SU-DHL-6 (cell line): ENCODE measurements at regions not wholly inside any gene's neighbourhood (a gene's known extent, or its start where the extent isn't known, plus 50 kb on each side); places are given as distances from the start of the nearest gene placed in this dataset.

Source experiments
- H2AFZ ChIP-seq: fragments of 200-600 bp; sonication (generic); 2 replicates; pipeline ENCODE4 v1.6.1; 2014; ENCODE audit warnings: low read depth, mild to moderate bottlenecking, moderate library complexity, mixed read lengths, antibody characterized with exemption, low read length; ENCODE audit not compliant: severe bottlenecking
- H3F3A ChIP-seq: fragments of 200-600 bp; shearing (Covaris generic); 2 replicates; pipeline ENCODE4 v1.6.0; 2016; ENCODE audit warnings: antibody characterized with exemption, mild to moderate bottlenecking; ENCODE audit not compliant: insufficient read depth
- H3K27ac ChIP-seq: fragments of 200-600 bp; sonication (generic); 2 replicates; pipeline ENCODE4 v1.5.1; 2016; ENCODE audit warnings: low read depth, mild to moderate bottlenecking, low read length, moderate library complexity, mixed read lengths
- H3K27me3 ChIP-seq: fragments of 200-600 bp; sonication (generic), shearing (Covaris generic); 2 replicates; pipeline ENCODE4 v1.6.0; 2014; ENCODE audit warnings: mild to moderate bottlenecking, low read length
- H3K36me3 ChIP-seq: fragments of 200-600 bp; sonication (generic); 2 replicates; pipeline ENCODE4 v1.6.1; 2014; ENCODE audit warnings: mild to moderate bottlenecking, low read length, mixed read lengths
- H3K4me2 ChIP-seq: fragments of 300-600, 200-600 bp; shearing (Covaris generic), sonication (generic); 2 replicates; pipeline ENCODE4 v1.6.0; 2014; ENCODE audit warnings: low read length, low read depth, mild to moderate bottlenecking; ENCODE audit not compliant: poor library complexity, severe bottlenecking
- H3K4me3 ChIP-seq: fragments of 200-600 bp; sonication (generic); 2 replicates; pipeline ENCODE4 v1.5.1; 2014; ENCODE audit warnings: antibody characterized with exemption, low read length, mild to moderate bottlenecking, mixed read lengths; ENCODE audit not compliant: insufficient read depth, poor library complexity, severe bottlenecking
- H3K79me2 ChIP-seq: fragments of 200-600 bp; sonication (generic); 2 replicates; pipeline ENCODE4 v1.6.1; 2014; ENCODE audit warnings: mild to moderate bottlenecking, low read length, moderate library complexity; ENCODE audit not compliant: insufficient read depth
- H3K9ac ChIP-seq: fragments of 200-600 bp; sonication (generic); 2 replicates; pipeline ENCODE4 v1.7.0; 2014; ENCODE audit warnings: mild to moderate bottlenecking, low read length
- H3K9me2 ChIP-seq: fragments of 200-600 bp; sonication (generic); replicated peaks from 2 replicates; pipeline ENCODE4 v1.6.1; 2014; ENCODE audit warnings: low read length; ENCODE audit not compliant: insufficient read depth
- H3K9me3 ChIP-seq: fragments of 200-600 bp; sonication (generic); 2 replicates; pipeline ENCODE4 v1.6.1; 2014; ENCODE audit warnings: low read length, mixed read lengths; ENCODE audit not compliant: insufficient read depth
- H4K20me1 ChIP-seq: fragments of 200-600 bp; sonication (generic); 2 replicates; pipeline ENCODE4 v1.6.1; 2014; ENCODE audit warnings: low read depth, mild to moderate bottlenecking, antibody characterized with exemption, low read length, moderate library complexity, mixed read lengths
- EZH2phosphoT487 ChIP-seq: fragments of 200-600 bp; sonication (generic), shearing (Covaris generic); conservative IDR thresholded peaks from 2 replicates; pipeline ENCODE4 v1.6.1; 2018; ENCODE audit warnings: mild to moderate bottlenecking, antibody characterized with exemption, low read length, moderate library complexity, mixed read lengths
- TF ChIP-seq, protein P1 (sequence below): fragments of 200-600 bp; sonication (generic); IDR thresholded peaks from one replicate; pipeline ENCODE4 v1.5.1; 2017; ENCODE audit warnings: antibody characterized with exemption, mild to moderate bottlenecking, low read length, moderate library complexity; ENCODE audit not compliant: insufficient read depth, poor library complexity, severe bottlenecking

DNA sequence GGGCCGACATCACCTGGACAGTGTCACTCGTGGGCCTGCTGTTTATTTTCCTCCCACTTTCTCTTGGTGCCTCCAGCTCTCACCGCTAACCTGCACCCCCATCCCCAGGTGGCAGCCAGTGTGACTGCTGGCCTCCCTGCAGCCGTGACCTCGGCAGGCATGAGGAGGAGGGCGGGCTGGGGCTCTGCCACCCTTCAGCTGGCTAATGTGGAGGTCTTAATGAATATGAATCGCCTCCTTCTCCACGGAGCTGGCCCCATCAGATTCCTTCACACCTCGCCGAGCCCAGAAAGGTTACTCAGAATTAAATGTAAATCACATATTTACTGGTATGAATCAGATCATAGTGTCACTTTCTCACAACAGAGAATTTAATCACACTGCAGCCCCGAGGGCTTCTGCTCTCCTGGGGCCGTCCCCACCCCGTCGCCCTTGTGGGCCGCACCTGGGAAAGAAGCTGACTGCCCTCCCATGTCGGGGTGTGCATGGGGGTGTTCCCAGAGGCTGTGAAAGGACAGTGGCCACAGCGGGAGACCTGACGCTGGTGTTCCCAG is 171.1 kb upstream of the TLE3 start:
- H3K36me3 ChIP-seq = no peaks in the 10 kb centered on the region
- no peaks in the 10 kb centered on the region for H3K9me3 ChIP-seq
- no peaks in the 10 kb centered on the region for H4K20me1 ChIP-seq
- no peaks in the 10 kb centered on the region for H3K9me2 ChIP-seq
- no peak overlapping the region for H2AFZ ChIP-seq
- H3K4me2 ChIP-seq = peak overlapping the region; percentile 18
- no peaks in the 10 kb centered on the region for H3F3A ChIP-seq
- no peaks in the 10 kb centered on the region for H3K27me3 ChIP-seq
- TF ChIP-seq EZH2phosphoT487 = no peak
- TF ChIP-seq, protein P1, sequence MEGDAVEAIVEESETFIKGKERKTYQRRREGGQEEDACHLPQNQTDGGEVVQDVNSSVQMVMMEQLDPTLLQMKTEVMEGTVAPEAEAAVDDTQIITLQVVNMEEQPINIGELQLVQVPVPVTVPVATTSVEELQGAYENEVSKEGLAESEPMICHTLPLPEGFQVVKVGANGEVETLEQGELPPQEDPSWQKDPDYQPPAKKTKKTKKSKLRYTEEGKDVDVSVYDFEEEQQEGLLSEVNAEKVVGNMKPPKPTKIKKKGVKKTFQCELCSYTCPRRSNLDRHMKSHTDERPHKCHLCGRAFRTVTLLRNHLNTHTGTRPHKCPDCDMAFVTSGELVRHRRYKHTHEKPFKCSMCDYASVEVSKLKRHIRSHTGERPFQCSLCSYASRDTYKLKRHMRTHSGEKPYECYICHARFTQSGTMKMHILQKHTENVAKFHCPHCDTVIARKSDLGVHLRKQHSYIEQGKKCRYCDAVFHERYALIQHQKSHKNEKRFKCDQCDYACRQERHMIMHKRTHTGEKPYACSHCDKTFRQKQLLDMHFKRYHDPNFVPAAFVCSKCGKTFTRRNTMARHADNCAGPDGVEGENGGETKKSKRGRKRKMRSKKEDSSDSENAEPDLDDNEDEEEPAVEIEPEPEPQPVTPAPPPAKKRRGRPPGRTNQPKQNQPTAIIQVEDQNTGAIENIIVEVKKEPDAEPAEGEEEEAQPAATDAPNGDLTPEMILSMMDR = no peak
- no peak overlapping the region for H3K4me3 ChIP-seq
- no peaks in the 10 kb centered on the region for H3K79me2 ChIP-seq
- peak overlapping the region; percentile 12; the same call in 1 of the 2 replicates for H3K27ac ChIP-seq
- no peak overlapping the region for H3K9ac ChIP-seq

DNA sequence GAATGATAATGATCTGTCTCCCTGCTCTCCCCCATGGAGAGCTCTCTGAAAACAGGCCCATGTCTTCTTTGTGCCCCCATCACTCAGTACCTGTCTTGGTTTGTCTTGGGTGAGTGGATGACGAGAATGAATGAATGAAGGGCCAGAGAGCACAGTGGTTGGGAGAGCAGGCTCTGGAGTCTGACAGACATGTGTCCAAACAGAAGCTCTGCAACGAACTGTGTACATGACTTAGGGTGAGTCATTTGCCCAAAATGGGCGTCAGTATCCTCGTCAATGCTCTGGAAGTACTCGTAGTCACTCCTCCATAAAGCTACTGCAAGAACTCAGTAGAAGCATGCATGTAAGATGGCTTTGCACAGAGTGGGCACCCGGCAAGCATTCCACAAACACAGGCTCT is 170.2 kb upstream of the TLE3 start:
- H3K4me3 ChIP-seq = no peak overlapping the region
- H3K9ac ChIP-seq = no peak overlapping the region
- no peaks in the 10 kb centered on the region for H3K79me2 ChIP-seq
- H2AFZ ChIP-seq = no peak overlapping the region
- H3K36me3 ChIP-seq = no peaks in the 10 kb centered on the region
- no peaks in the 10 kb centered on the region for H3K9me3 ChIP-seq
- H3F3A ChIP-seq = no peaks in the 10 kb centered on the region
- H4K20me1 ChIP-seq = no peaks in the 10 kb centered on the region
- H3K27ac ChIP-seq = no peak overlapping the region
- no peaks in the 10 kb centered on the region for H3K9me2 ChIP-seq
- no peaks in the 10 kb centered on the region for H3K27me3 ChIP-seq
- H3K4me2 ChIP-seq = no peak overlapping the region
- TF ChIP-seq EZH2phosphoT487 = no peak
- TF ChIP-seq, protein P1 = no peak

DNA sequence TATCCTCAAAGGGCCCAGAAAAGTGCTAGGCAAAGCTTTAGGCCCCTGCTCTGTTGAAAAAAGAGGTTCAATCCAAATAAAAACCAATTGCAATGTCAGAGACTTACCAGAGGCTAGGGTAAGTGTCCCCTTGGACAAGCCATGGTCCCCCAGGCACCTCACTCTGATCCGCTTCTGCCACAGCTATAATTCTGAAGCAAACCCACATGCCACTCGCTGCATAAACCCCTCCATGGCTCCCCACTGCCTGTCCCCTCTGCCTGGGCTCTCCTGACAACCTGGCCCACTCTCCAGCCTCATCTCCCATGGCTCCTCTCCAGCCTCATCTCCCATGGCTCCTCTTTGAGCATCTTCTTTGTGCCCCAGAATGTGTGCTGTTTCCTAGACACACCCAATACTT is 169.6 kb upstream of the TLE3 start:
- Histone ChIP-seq H3K36me3 (no peaks in the 10 kb centered on the region), H3K4me2 (no peak overlapping the region), H3K9ac (no peak overlapping the region), H2AFZ (no peak overlapping the region), H4K20me1 (no peaks in the 10 kb centered on the region), H3F3A (no peaks in the 10 kb centered on the region), H3K4me3 (no peak overlapping the region), H3K27ac (no peak overlapping the region), H3K79me2 (no peaks in the 10 kb centered on the region), H3K9me2 (no peaks in the 10 kb centered on the region), H3K9me3 (no peaks in the 10 kb centered on the region), H3K27me3 (no peaks in the 10 kb centered on the region)
- TF ChIP-seq, protein P1 = no peak
- no peak for TF ChIP-seq EZH2phosphoT487
